Heart left ventricle (tissue), 16 donors: ENCODE measurements at regions not wholly inside any gene's neighbourhood (a gene's known extent, or its start where the extent isn't known, plus 50 kb on each side); places are given as distances from the start of the nearest gene placed in this dataset.

Experiments used
- ATAC-seq, 4 donors: fragments of 200-7000 bp; cut with Tn5 transposase; one replicate each; pipeline ENCODE4 v1.9.1; 2020 to 2022; ENCODE audit warnings: moderate library complexity in 4 of 4, mild to moderate bottlenecking in 3 of 4, moderate number of reproducible peaks in 1 of 4
- DNase-seq, 5 donors: peaks; one replicate each; pipeline ENCODE4 v3.0.0-alpha.2; 2020
- H3K27ac ChIP-seq, 12 donors: fragments of 200-600 bp; sonication (generic) in 4 of 12; one replicate each; pipeline versions ENCODE4 v1.5.0 to v1.8.0; 2016 to 2022; ENCODE audit warnings: mild to moderate bottlenecking in 2 of 12
- H3K27me3 ChIP-seq, 9 donors: fragments of 200-600 bp; sonication (generic) in 2 of 9; one replicate each; pipeline versions ENCODE4 v1.5.1 to v1.8.0; 2016 to 2022; ENCODE audit warnings: mild to moderate bottlenecking in 3 of 9
- H3K36me3 ChIP-seq, 9 donors: fragments of 200-600 bp; sonication (generic) in 2 of 9; one replicate each; pipeline versions ENCODE4 v1.5.0 to v1.8.0; 2018 to 2022; ENCODE audit warnings: mild to moderate bottlenecking in 2 of 9
- H3K4me1 ChIP-seq, 12 donors: fragments of 200-600 bp; sonication (generic) in 4 of 12; one replicate each; pipeline versions ENCODE4 v1.5.0 to v1.8.0; 2016 to 2022; ENCODE audit warnings: mild to moderate bottlenecking in 3 of 12
- H3K4me3 ChIP-seq, 12 donors: fragments of 200-600 bp; sonication (generic) in 4 of 12; one replicate each; pipeline versions ENCODE4 v1.5.0 to v1.8.0; 2017 to 2022; ENCODE audit warnings: mild to moderate bottlenecking in 9 of 12, moderate library complexity in 4 of 12
- H3K9me3 ChIP-seq, 12 donors: fragments of 200-600 bp; sonication (generic) in 4 of 12; one replicate each; pipeline versions ENCODE4 v1.5.0 to v1.8.0; 2016 to 2022; ENCODE audit warnings: mild to moderate bottlenecking in 1 of 12
- CTCF ChIP-seq, 12 donors: fragments of 200-600 bp; sonication (generic) in 4 of 12; IDR thresholded peaks; one replicate each; pipeline versions ENCODE4 v1.5.0 to v1.8.0; 2018 to 2022; ENCODE audit warnings: antibody characterized with exemption in 12 of 12, mild to moderate bottlenecking in 5 of 12
- POLR2A ChIP-seq, 2 donors: fragments of 450-650 bp; IDR thresholded peaks; one replicate each; pipeline ENCODE4 v1.6.1; 2017; ENCODE audit warnings: antibody characterized with exemption in 2 of 2, mild to moderate bottlenecking in 2 of 2, moderate library complexity in 2 of 2
- WGBS, 4 donors: extraction: QIAGEN DNeasy Blood & Tissue Kit in 2 of 4; methylation state at CpG; one replicate each; pipeline versions ENCODE4 v1.1.5 to v1.1.7; 2013 to 2018; 5-methylcytosine and 5-hydroxymethylcytosine counted together
- intact Hi-C, 10 donors: fragments of 100-400 bp; cut with DNase I; formaldehyde crosslinking; loops; one replicate each; pipeline versions ENCODE4 v1.11.1 to v1.14.2; 2022
- donor health status: ischemic (EF 13 %, LVEDD 7.1; RV severe dilation, severe dysfunction).
- donor health status: healthy with polysubstance abuse.
- donor health status: DM: no; HTN: yes; CAD: no.
- donor health status: DM: no; HTN: no; CAD: no.
- donor health status: ischemic (EF 25% LVEDD 6.9; RV normal size, moderate dysfunction).
- donor health status: ischemic (EF 25% LVEDD 5.7; RV mildly dilated, moderate dysfunction).
- donor health status: healthy.
- donor health status: DM: yes; HTN: yes; CAD: no.
- donor health status: ischemic (EF 35%, LVEDD 5.7; RV mildly dilated, moderate dysfunction).
- donor health status: nonischemic (EF 11% LVEDD 7.7; RV severe dilation, severe dysfunction).
- donor health status: DM: yes; HTN: yes; CAD: no.
- donor health status: PGD.
- donor health status: ischemic (EF 29% LVEDD 5.4; RV normal size, mild dysfunction).
- donor health status: nonischemic (EF 23%, LVEDD 6.1; RV moderate dilation, normal function).

- WGBS, 4 donors: 59 to 68% (median 63%) methylated on average over 4 of the region's 4 CpGs
- DNase-seq (no peak), ATAC-seq (no peak)
- peaks cover 0 to 4% (median 0%) of the 10 kb centered on the region in 12 donors for H3K9me3 ChIP-seq
- no peaks in the 10 kb centered on the region for H3K4me1 ChIP-seq
- H3K4me3 ChIP-seq: no peak overlapping the region
- no peak for TF ChIP-seq CTCF (IDR thresholded peaks at IDR 0.05)
- TF ChIP-seq POLR2A (IDR thresholded peaks at IDR 0.05): no peak
- no peak overlapping the region for H3K27ac ChIP-seq
- no peaks in the 10 kb centered on the region for H3K27me3 ChIP-seq
- H3K36me3 ChIP-seq: no peaks in the 10 kb centered on the region
- intact Hi-C loops: no loop called here
These were observed 276.0 kb downstream of the SOX2 start for GRCh38 chr3:181987736-181988135.

GRCh38 chr3:181998828-181999227 is 287.1 kb downstream of the SOX2 start:
- WGBS, 4 donors: 64 to 81% (median 69%) methylated on average over 4 of the region's 4 CpGs
- intact Hi-C loops: no loop called here

GRCh38 chr3:181999314-181999713 is 287.6 kb downstream of the SOX2 start:
- DNase-seq (no peak), ATAC-seq (no peak)
- no peaks in the 10 kb centered on the region for H3K9me3 ChIP-seq

More at GRCh38 chr3:181998828-181999227, 287.1 kb downstream of the SOX2 start:
- Histone ChIP-seq H3K9me3 (no peaks in the 10 kb centered on the region), H3K4me3 (no peak overlapping the region), H3K4me1 (no peaks in the 10 kb centered on the region), H3K27me3 (no peaks in the 10 kb centered on the region), H3K36me3 (no peaks in the 10 kb centered on the region), H3K27ac (no peak overlapping the region)
- no peak for ATAC-seq
- no peak for TF ChIP-seq CTCF (IDR thresholded peaks at IDR 0.05)
- no peak for TF ChIP-seq POLR2A (IDR thresholded peaks at IDR 0.05)
- no peak for DNase-seq

GRCh38 chr3:182000447-182000846 is 288.7 kb downstream of the SOX2 start:
- 44 to 51% (median 48%) methylated on average over 5 of the region's 5 CpGs for WGBS, 4 donors
- Histone ChIP-seq H3K27ac (no peak overlapping the region), H3K4me1 (no peaks in the 10 kb centered on the region), H3K27me3 (no peaks in the 10 kb centered on the region), H3K9me3 (no peaks in the 10 kb centered on the region), H3K36me3 (no peaks in the 10 kb centered on the region), H3K4me3 (no peak overlapping the region)
- intact Hi-C loops: no loop called here
- TF ChIP-seq CTCF (IDR thresholded peaks at IDR 0.05): no peak
- no peak for DNase-seq
- ATAC-seq: no peak

More at GRCh38 chr3:181999314-181999713, 287.6 kb downstream of the SOX2 start:
- Histone ChIP-seq H3K36me3 (no peaks in the 10 kb centered on the region), H3K27ac (no peak overlapping the region), H3K4me3 (no peak overlapping the region), H3K4me1 (no peaks in the 10 kb centered on the region), H3K27me3 (no peaks in the 10 kb centered on the region)
- 83 to 87% (median 85%) methylated on average over 6 of the region's 6 CpGs for WGBS, 4 donors
- TF ChIP-seq POLR2A (IDR thresholded peaks at IDR 0.05) (no peak), CTCF (IDR thresholded peaks at IDR 0.05) (no peak)
- intact Hi-C loops: no loop called here
